ENCODE measurements at regions not wholly inside any gene's neighbourhood (a gene's known extent, or its start where the extent isn't known, plus 50 kb on each side); places are given as distances from the start of the nearest gene placed in this dataset.

- DNase-seq (ENCODE audit: low read depth in 4 of 4, low spot score in 3 of 4): no peak
Observed at GRCh38 chr18:61756244-61756643, 136.6 kb downstream of the RNF152 start.

GRCh38 chr18:61755555-61755954, 137.3 kb downstream of the RNF152 start:
- no peak for DNase-seq (ENCODE audit: low read depth in 4 of 4, low spot score in 3 of 4)

GRCh38 chr18:61754039-61754583, 138.7 kb downstream of the RNF152 start:
- DNase-seq (ENCODE audit: low read depth in 4 of 4, low spot score in 3 of 4): no peak

- DNase-seq (ENCODE audit: low read depth in 4 of 4, low spot score in 3 of 4): no peak
Observed at GRCh38 chr18:61753373-61753772, 139.4 kb downstream of the RNF152 start.

- no peak for DNase-seq (ENCODE audit: low read depth in 4 of 4, low spot score in 3 of 4)
Observed at GRCh38 chr18:61752973-61753372, 139.8 kb downstream of the RNF152 start.

GRCh38 chr18:61750840-61751668, 141.8 kb downstream of the RNF152 start:
- no peak for DNase-seq (ENCODE audit: low read depth in 4 of 4, low spot score in 3 of 4)

GRCh38 chr18:61749546-61749945, 143.3 kb downstream of the RNF152 start:
- DNase-seq (ENCODE audit: low read depth in 4 of 4, low spot score in 3 of 4): no peak

GRCh38 chr18:61749031-61749430, 143.8 kb downstream of the RNF152 start:
- no peak for DNase-seq (ENCODE audit: low read depth in 4 of 4, low spot score in 3 of 4)

- DNase-seq (ENCODE audit: low read depth in 4 of 4, low spot score in 3 of 4): no peak
Observed at GRCh38 chr18:61748004-61748403, 144.8 kb downstream of the RNF152 start.

- no peak for DNase-seq (ENCODE audit: low read depth in 4 of 4, low spot score in 3 of 4)
Observed at GRCh38 chr18:61743775-61744531, 148.9 kb downstream of the RNF152 start.

- no peak for DNase-seq (ENCODE audit: low read depth in 4 of 4, low spot score in 3 of 4)
Observed at GRCh38 chr18:61742565-61743429, 150.0 kb downstream of the RNF152 start.

- DNase-seq (ENCODE audit: low read depth in 4 of 4, low spot score in 3 of 4): no peak
Observed at GRCh38 chr18:61741881-61742454, 150.8 kb downstream of the RNF152 start.

- no peak for DNase-seq (ENCODE audit: low read depth in 4 of 4, low spot score in 3 of 4)
Observed at GRCh38 chr18:61738488-61738887, 154.3 kb downstream of the RNF152 start.

- no peak for DNase-seq (ENCODE audit: low read depth in 4 of 4, low spot score in 3 of 4)
Observed at GRCh38 chr18:61738042-61738441, 154.8 kb downstream of the RNF152 start.

- no peak for DNase-seq (ENCODE audit: low read depth in 4 of 4, low spot score in 3 of 4)
Observed at GRCh38 chr18:61736133-61736532, 156.7 kb downstream of the RNF152 start.

- peak in 1 of 4 donors; percentile 26 for DNase-seq (ENCODE audit: low read depth in 4 of 4, low spot score in 3 of 4)
Observed at GRCh38 chr18:61735564-61736102, 157.2 kb downstream of the RNF152 start.

- no peak for DNase-seq (ENCODE audit: low read depth in 4 of 4, low spot score in 3 of 4)
Observed at GRCh38 chr18:61734396-61734795, 158.4 kb downstream of the RNF152 start.

- no peak for DNase-seq (ENCODE audit: low read depth in 4 of 4, low spot score in 3 of 4)
Observed at GRCh38 chr18:61732854-61733253, 160.0 kb downstream of the RNF152 start.

- DNase-seq (ENCODE audit: low read depth in 4 of 4, low spot score in 3 of 4): no peak
Observed at GRCh38 chr18:61731693-61732376, 161.0 kb downstream of the RNF152 start.

Data from right renal pelvis (tissue), 4 donors.